Embryonic facial prominence (tissue), 1 donor: ENCODE measurements at regions not wholly inside any gene's neighbourhood (a gene's known extent, or its start where the extent isn't known, plus 50 kb on each side); places are given as distances from the start of the nearest gene placed in this dataset.
"Not testable (repeated sequence)": the region's sequence is repeated elsewhere in the genome, so short reads cannot be mapped to it uniquely, and the experiment has no call there.

Source experiments
- DNase-seq: peaks from one replicate; pipeline ENCODE4 v3.0.0-alpha.2; 2016; ENCODE audit errors: extremely low spot score

- no peak for DNase-seq
Measured at GRCh38 chr18:22816266-22817176, 116.6 kb upstream of the RBBP8 start.

DNA sequence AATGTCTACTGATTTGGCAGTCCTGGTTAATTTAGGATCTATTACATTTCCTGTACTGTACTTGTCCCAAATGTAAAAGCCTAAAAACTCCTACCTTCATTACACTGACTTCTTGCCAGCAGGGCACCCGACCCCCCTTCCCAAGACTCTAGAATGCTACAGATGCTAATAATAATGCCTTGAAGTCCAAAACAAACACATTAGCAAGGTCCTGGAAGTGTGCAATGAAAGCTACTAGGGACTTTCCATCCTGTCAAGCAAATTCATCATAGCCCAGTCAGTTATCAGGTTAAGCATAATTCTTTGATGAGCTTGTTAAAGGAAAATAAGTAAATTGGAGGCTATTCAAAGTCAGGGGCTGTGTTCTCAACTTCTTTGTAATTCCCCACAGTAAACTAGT lies 115.3 kb upstream of the RBBP8 start:
- DNase-seq, result no peak

DNA sequence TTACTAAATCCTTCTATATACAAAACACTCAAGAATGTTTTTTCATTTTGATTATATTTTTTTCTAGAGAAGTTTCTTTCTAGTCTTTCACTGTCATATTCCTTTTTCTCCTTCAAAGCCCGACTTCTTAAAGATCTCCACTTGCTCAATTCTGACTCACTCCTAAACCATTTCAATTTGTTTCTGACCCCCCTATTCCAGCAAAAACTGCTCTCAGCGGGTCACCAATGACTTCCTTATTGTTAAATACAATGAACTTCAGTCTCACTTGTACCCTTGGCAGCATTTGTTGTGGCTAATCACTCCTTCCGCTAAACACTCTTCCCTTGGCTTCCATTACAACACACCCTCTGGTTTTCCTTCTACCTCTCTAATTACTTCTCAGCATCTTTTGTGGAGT lies 111.1 kb upstream of the RBBP8 start:
- no peak for DNase-seq

DNA sequence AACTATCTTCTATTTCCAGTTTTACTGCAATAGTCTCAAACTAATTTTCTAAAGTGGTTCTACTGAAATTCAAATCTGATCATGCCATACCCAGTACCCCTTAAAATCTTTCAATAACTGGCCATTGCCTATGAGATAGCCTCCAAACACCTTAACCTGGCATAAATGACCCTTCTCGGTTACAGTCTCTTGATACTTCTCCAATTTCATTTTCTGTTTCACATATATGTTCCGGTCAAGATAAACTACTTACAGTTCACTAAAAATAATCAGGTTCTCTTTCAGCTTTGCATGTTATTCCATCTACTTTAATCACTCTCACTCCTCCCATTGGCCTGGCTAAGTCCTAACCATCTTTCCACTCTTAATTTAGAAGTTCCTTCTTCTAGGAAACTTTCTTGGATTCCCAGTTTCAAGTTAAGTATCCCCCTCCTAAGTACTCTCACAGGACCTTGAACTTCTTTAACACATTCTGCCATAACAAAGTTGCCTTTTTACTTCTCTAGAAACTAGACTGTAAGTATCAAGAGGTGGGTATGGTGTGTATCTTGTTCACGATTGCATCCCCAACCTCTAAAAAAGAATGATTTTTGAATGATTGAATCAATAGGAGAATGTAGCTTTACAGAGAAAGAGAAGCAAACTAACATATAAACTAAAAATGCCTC lies 110.2 kb upstream of the RBBP8 start:
- no peak for DNase-seq

DNA sequence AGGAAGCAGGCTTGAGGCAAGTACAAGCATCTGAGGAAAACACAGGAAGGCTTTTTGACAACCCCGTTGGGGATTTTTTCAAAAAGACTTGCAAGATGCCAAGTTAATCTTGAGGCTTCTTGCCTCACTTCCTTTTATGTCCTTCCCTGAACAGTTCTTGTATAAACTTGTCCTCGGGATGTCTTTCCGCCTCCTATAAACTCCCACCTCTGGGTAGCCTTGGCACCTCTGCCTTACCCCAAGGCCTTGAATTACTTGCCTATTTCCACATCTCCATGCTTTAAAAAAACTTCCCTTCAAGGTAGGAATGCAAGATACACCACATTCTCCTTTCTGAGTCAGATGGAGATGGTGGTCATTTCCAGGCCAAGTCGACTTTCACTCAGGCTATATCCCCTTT lies 106.4 kb upstream of the RBBP8 start:
- no peak for DNase-seq

DNA sequence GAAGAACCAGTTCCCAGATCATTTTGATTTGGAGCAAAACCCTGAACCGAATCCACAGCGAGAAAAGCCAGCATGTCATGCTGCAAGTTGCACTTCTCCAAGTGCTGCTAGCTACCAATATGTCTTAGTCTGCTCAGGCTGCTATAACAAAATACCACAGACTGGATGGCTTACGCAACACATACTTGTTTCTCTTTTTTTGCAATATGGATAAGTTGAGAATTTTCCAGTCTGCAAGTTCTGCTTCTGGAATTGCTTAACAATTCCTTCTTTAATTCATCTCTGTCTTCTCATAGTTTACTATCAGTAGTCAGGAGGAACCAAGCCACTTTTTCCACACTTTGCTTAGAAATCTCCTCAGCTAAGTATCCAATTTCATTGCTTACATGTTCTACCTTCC lies 105.9 kb upstream of the RBBP8 start:
- no peak for DNase-seq

- DNase-seq, result no peak
Measured at GRCh38 chr18:22827741-22828140, 105.4 kb upstream of the RBBP8 start.

DNA sequence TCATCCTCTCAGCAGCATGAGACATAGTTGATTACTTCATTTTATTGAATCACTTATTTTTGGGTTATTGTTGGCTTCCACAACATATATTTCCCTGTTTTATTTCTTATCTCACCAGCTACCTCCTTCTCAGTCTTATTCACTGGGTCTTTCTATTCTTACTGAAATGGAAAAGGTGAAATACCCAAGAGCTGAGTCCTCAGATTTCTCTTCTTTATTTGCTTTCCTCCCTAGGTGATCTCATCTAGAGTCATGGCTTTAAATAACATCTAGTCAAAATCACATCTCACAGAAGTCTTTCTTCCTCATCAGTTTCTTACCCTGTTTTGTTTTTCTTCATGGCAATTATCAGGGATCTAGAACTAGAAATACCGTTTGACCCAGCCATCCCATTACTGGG lies 105.0 kb upstream of the RBBP8 start:
- DNase-seq, result no peak

DNA sequence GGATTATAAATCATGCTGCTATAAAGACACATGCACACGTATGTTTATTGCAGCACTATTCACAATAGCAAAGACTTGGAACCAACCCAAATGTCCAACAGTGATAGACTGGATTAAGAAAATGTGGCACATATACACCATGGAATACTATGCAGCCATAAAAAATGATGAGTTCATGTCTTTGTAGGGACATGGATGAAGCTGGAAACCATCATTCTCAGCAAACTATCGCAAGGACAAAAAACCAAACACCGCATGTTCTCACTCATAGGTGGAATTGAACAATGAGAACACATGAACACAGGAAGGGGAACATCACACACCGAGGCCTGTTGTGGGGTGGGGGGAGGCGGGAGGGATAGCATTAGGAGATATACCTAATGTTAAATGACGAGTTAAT lies 104.5 kb upstream of the RBBP8 start:
- DNase-seq, result not testable (repeated sequence)

DNA sequence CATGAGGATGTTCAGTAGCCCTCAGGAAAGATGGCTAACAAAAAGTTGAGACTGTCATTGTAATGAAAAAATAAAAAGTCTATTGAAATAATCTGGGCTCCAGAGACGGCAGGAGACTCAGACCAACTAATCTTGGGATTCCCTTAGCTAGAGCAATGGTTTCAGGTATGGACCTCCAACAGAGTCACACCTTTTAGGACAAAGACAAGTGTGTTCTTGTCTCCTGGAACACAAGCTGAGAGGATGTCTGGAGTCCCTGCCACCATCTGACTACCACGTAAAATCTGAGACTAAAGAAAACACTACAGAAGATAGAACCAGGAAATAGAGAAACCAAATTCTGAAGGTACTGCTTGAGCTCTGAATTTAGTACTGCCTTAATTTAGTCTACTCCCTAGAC lies 103.3 kb upstream of the RBBP8 start:
- DNase-seq, result no peak

- no peak for DNase-seq
Measured at GRCh38 chr18:22830511-22830910, 102.6 kb upstream of the RBBP8 start.

- DNase-seq, result no peak
Measured at GRCh38 chr18:22831441-22831904, 101.7 kb upstream of the RBBP8 start.

GRCh38 chr18:22836932-22837331 lies 96.2 kb upstream of the RBBP8 start:
- DNase-seq, result no peak

GRCh38 chr18:22838221-22838620 lies 94.9 kb upstream of the RBBP8 start:
- DNase-seq, result no peak

DNA sequence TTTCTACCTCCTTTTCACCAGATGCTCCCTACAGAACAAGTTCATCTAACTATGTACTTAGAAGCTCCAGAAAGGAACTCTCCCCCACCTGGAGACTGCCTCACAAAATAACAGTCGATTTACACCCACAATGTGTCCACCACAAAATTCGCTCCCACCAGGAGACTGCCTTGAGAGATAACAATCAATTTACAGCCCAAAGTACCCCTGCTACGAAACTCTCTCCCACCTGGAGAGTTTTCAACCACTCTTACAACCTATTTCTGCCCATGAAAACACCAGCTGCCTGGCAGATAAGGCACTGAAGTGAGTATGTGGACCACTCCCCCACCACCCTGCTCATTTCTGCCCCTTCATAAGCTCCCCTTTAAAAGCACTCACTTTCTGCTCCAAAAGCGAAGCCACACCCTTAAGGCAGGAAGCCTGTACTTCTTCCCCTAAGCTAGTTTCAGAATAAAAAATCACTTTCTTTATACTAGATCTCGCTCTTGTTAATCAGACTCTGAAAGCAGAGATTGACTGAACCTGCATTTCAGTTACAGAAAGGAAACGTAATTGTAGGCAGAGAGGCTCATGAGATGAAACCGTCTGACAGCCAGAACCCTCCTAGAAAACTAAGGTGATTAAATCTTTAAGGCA lies 94.4 kb upstream of the RBBP8 start:
- DNase-seq, result no peak

DNA sequence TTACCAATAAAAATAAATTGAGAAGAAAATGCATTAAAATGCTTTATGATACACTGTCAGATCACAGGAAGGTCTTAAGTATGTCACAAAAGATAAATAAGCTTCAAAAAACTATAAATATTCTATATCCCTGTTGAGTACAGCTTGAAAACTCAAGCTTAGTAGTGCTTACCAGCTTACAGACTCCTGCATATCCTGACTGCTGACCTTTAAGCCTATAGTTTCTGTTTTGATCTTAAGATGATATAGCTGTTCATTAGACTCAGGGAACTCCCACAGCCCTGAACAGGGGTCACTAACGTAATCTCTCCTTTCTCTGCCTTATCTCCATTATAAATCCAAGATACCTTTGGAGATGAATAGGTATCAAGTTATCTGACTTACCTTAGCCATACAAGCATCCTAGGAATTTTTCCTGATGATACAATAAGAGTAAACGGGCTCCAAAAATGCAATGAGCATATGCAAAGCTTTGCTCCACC lies 93.7 kb upstream of the RBBP8 start:
- no peak for DNase-seq

- DNase-seq, result no peak
Measured at GRCh38 chr18:22840606-22841144, 92.5 kb upstream of the RBBP8 start.

DNA sequence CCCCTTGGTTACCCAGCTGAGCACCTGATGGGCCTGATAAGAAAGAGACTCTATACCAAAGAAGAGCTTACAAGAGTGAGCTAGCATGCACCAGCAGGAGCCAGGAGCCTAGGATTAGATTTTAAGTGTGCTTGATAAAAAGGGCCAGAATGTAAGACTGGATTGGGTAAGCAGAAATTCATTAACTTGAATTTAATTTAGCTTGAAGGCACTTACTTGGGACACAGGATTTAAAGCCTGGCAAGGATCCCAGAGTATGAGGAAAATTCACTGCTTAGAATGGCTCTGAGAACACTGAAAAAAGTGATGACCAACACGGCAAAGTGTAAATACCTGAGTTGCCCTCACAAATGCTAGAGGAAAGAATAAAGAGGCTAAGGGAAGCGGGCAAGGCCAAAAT lies 91.3 kb upstream of the RBBP8 start:
- DNase-seq, result no peak

- no peak for DNase-seq
Measured at GRCh38 chr18:22844190-22844589, 88.9 kb upstream of the RBBP8 start.

DNA sequence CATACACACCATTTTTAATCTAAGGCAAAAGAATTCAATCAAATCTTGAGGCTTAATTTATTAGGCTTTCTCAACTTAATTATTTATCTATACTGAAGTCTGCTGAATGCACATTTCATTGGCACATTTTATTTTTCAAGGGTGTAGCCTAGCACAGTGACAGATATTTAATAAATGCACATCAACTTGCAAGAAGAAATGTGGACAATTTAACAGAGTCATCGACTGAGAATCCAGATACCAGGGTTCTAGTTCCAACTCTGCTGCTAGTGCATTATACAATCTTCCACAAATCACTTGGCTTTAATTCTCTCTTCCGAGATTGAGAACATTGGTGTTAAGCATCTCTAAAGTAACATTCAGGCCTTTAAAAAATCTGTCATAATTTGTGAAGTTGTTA lies 88.5 kb upstream of the RBBP8 start:
- DNase-seq, result no peak

GRCh38 chr18:22846088-22846683 lies 86.9 kb upstream of the RBBP8 start:
- DNase-seq, result no peak

- no peak for DNase-seq
Measured at GRCh38 chr18:22846697-22847096, 86.4 kb upstream of the RBBP8 start.
